Amygdala (tissue), 56 donors: ENCODE measurements at regions not wholly inside any gene's neighbourhood (a gene's known extent, or its start where the extent isn't known, plus 50 kb on each side); places are given as distances from the start of the nearest gene placed in this dataset.
"Not testable (repeated sequence)": the region's sequence is repeated elsewhere in the genome, so short reads cannot be mapped to it uniquely, and the experiment has no call there.

Experiments
- DNase-seq, 56 donors: peaks; one replicate each; lab custom pipeline; 2025; lab: John Stamatoyannopoulos, UW

DNA sequence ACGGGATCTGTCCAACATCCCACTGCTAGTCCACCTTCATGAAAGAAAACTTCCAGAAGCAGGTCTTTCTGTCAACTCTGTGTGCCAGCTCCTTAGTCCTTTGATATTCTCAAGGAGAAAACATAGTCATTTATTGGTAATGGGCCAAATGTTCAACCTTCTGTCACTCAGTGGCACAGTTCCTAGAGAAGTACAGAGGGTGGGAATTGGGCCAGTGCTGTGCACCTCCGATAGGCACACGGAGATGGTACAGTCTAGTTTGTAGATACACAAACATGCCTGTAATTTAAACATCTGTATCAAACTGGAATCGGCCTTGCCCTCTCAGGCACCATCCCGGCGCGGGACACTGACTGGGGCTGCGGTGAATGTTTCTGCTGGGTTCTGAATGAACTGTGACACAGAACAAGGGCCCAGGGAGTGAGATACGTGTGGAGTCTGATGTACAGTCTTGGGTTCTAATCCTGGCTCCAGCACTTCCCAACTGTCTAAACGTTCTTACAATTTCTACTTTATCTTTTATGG is 213.9 kb upstream of the SHH start:
- no peak for DNase-seq

DNA sequence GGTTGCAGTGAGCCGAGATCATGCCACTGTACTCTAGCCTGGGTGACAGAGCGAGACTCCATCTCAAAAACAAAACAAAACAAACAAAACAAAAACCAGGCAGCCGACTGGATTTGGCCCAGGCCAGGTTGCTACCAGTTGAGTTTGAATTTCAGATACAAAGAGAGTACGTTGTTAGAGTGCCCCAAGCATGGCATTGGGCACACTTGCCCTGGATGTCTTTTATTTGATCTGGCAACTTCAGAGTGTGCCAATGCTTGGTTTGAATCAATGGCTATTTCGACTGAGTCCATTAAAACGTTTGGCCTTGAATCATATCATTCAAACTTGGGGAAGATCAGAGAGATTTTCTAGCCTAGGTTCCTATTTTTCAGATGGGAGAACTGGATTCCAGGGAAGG is 213.4 kb upstream of the SHH start:
- DNase-seq = no peak

DNA sequence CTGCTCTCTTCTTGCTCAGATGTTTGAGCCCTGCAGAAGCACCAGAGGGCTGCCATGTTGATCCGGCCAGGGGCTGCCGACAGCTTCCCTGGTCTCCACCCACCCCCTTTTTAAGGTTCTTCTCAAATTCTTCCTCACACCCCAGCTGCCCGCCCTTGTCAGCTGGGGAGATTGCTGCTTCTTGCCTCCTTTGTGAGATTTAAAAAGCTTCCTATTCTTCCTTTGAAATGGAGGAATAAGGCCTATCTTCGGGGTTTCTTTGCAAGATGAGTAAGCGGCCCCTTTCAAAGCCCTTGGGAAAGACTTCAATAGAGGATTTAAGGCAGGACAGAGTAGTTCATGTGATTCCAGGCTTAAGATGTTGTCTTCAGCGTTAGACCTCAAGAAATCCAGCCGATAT is 211.9 kb upstream of the SHH start:
- DNase-seq = no peak

DNA sequence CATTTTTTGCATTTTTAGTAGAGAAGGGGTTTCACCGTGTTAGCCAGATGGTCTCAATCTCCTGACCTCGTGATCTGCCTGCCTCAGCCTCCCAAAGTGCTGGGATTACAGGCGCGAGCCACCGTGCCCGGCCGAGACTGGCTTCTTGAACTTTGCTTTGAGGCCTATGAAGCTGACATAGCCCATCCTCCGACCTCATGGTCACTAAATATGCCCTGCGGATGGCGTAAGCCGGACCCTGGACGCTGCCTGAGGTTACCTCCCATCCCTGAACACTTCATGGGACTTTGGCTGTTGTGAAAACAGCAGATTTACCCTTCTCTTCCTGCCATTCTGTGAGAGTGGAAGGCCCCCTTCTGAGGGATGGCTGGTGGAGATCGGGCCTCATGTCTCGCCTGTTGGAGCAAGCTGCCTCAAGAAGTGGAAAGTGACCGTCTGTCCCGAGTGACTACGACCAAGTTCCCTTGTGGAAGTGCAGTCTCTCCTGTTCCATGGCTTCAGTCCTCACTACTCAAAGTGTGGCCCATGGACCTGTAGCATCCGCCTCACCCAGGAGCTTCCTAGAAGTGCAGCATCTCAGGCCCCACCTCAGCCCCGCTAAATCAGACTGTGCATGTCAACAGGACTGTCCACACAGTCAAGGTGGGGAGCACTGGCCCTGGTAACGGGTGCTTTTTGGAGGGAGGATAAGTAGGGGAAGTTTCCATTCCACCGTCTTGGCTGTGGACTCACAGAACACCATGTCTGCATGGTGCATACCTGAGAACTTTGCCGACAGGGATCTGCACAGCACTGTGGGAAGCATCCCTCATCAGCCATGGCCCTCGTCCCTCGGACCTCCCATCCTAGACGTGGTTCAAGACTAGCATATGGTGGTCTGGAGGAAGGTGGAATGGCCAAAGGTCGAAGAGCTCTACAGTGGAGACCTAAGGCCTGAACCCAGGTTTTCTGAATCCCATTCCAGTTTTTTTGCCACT is 210.5 kb upstream of the SHH start:
- DNase-seq = no peak

DNA sequence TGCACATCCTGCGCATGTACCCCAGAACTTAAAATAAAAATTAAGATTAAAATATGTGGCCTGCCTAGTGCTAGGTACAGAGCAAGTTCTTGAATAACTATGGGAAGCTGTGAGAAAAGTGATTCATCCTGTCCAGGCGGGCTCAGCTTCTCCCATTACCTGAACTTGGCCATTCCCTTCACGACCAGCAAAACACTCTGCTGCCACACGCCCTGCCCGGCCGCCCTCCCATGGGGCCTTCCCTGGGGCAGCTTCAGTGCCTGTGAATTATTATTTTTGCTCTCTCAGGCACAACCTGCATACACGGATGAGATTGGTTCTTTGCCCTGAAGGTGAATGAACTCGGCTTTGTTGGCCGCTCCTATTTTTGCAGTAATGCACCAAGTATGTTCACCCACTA is 209.2 kb upstream of the SHH start:
- no peak for DNase-seq

DNA sequence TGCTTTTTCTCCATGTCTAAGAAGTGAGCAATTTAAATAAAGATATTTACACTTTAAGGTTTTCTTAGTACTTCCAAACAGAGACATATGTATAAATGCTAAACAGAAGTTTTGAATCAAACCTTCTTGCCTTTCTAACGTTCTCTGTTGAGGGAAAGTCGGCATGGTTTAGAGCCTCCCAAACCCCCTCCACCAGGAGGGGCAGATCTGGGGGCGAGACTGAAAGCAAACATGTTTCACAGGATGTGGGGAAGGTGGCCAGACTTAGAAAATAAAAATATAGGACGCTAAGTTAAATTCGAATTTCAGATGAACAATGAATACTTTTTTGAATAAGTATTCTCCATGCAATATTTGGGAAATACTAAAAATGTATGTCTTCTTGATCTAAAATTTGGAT is 208.3 kb upstream of the SHH start:
- DNase-seq = no peak

DNA sequence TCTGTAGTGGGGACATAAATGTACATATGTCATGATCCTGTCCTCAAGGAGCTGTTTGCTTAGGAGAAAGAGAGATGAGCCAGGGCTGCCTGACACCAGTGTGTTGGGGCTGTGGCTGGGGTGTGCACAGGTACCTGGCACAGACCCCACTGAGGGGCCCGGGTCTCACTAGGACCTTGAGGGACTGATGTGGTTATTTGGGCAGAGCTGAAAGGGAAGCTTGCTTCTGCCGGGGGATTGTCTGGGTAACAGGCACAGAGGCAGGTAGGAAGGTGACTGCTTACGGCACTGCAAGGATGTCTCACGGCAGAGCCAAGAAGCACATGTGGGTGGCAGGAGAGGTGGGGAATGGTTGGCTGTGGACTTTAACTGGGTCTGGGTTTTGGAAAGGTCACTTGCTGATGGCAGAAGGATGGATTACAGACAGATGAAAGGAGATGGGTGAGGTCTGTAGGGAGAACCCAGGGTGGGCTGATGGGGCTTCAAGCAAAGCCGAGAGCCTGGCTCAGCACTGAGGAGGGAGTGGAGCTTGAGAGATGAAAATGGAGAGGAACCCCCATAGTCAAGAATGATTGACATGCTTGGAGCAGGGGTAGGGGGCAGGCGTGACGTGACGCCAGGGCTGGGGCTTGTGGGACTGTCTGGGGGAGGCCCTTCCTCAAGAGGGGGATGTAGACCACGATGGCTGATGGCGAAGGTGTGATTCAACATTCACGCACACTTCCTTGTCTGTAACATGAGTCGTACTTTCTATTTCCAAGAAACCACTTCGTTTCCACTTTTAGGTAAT is 207.7 kb upstream of the SHH start:
- DNase-seq = no peak

DNA sequence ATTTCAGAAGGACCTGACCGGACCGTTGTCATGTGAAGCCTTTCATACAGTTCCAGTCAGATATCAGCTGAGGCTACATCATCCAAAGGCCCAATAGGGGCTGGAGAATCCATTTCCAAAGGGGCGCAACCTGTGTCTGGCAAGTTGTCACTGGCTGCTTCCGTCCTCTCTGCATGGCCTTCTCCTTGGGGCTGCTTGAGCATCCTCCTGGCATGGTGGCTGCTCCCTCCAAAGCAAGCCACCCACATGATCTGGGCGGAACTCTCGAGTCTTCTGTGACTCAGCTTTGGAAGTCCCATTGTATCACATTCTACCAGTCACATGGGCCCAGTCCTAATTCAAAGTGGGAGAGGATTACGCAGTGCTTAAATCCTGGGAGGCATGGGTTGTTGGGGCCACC is 207.0 kb upstream of the SHH start:
- no peak for DNase-seq

DNA sequence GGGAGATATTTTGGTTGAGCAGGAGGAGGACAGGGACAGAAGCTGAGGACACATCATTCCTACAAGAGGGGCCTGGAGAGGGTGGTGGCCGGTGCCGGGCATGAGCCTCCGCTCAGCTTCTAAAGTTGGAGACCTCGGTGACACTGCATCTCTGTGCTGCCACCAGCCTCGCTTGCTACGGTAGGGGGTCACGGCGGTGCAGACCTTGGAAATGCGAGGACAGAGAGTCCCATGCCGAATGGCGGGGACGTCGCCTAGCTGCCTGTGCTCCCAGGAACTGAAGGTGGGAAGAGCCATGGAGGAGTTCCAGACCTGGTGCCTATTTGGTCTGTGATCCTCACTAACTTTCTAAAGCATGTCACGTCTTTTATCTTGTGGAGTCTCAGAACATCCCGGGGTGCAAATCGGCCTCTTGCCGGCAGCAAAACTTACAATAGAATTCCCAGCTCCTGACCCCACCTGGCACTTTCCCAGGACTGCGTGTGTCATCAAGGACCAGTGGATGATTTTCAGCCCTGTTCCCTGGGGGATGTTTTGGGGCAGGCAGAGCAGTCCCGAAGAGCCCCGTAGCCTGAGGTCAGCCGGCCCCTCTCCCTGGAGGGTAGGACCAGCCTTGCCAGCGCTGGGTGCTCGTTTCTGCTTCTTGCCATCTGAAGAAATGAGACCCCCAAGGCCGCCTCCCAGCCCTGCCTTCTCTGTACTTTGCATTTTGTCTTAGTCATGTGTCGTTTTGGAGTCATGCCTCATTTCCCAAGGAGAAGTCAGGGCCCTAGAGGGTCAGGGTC is 205.8 kb upstream of the SHH start:
- no peak for DNase-seq

DNA sequence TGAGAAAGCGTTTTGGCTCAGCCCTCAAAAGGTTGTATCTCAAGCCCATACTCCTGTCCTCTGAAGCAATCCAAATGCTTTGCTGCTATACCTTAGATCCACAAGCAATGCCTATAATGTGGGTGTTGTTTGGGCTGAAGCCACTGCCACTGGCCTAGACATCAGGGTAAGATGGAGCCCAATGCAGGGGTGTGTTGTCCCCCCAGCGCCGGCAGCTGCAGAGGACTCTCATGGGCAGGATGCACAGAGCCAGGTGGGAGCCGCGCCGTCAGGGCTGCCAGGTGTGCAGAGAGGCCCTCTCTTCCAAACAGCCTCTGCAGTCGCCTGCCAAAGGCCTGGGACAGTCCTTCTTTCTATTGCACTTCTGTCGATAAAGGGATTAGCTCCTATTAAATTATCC is 205.2 kb upstream of the SHH start:
- no peak for DNase-seq

DNA sequence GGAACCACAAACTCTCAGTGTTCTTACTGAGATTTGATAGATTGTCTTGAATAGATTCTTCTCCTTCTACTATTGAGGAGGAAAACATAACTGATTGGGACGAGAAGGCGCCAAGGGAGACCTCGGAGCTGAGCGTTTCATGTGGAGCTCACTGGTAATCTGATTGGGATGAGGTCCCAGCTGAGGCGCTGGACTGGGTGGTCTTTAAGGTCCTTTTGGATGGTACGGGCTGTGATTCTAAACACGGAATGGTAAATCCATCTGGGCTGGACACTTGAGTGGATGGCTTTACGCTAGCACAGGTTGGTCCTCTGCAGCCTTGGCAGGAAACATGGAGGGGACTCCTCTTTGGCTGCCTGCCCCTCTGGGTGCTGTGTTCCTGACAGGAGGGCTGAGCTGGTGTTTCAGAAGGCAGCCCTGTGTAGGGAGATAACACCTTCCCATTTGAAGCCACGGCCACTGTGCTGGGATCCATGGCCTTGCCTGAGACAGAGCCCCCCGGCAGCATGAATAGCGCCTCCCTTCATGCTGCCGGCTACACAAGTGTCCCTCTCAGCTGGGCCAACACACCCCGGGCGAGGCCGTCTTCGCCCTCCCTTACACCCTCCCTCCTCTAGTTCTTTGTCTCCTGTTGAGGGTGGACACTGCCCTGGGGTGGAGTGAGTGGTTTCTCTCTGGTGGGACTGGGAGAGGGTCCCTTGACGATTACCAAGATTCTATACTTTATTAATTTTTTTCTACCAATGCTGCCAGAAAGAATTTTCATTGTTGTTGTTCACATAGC is 203.2 kb upstream of the SHH start:
- no peak for DNase-seq

DNA sequence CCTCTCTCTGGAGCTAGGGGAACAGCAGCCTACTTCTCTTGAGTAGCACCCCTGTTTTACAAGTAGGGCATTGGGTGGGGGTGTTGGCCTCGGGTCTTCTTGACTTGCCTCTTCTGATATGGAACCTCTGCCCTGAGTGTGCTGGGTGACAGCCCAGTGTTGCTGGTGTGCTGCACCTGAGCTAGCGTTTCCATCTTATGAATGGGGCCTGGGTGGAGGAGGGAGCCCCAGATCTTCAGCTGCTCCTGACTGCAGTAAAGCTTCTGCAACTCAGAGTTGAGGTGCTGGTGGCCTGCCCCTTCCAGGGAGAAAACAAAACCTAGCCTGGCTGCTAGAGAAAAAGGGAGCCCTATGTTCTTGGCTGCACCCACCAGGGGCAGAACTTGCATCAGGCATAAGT is 202.5 kb upstream of the SHH start:
- DNase-seq = no peak

DNA sequence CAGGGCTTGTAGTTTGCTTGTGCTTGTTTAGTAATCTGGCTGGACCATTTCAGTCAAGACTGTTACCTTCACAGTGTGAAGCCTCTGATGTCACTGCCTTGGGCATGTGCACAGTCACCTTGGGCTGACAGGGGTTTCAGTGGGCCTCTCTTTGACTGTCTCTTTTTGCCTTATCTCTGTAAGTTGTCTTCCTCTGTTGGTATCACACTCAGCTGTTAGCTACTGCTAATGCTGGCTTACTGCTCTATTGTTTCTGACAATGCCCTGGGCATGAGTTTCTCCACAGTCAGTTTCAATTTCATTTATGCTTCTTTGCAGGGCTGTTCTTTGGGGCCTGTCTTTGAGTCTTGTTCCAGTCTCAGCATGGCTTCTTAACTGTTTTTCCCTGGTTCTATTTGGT is 201.9 kb upstream of the SHH start:
- DNase-seq = no peak

DNA sequence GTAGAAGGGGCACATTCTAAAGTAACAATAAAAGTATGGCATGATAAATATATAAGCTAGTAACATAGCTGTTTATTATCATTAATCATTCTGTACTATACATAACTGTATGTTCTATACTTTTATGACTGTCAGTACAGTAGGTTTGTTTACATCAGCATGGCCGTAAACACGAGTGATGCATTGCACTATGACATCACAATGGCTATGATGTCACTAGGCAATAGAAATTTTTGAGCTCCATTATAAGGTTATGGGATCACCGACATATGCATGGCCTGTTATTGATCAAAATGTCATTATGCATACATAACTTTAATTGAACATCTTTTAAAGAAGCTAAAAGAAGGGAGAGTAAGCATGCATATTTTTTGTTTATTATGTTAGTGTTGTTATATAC is 200.1 kb upstream of the SHH start:
- no peak for DNase-seq

DNA sequence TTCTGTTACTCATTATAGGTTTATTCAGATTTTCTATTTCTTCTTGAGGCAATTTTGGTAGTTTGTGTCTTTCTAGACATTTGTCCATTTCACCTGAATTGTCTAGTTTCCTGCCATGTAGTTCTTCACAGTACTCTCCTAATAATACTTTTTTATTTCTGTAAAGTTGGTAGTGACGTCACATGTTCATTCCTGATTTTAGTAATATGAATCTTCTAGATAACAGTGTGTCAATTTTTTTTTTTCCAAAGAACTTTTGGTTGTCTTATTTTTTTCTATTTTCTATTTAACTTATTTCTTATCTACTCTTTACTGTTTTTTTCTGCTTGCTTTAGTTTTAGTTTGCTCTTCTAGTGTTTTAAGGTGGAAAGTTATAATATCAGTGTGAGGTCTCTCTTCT is 197.3 kb upstream of the SHH start:
- DNase-seq = no peak

DNA sequence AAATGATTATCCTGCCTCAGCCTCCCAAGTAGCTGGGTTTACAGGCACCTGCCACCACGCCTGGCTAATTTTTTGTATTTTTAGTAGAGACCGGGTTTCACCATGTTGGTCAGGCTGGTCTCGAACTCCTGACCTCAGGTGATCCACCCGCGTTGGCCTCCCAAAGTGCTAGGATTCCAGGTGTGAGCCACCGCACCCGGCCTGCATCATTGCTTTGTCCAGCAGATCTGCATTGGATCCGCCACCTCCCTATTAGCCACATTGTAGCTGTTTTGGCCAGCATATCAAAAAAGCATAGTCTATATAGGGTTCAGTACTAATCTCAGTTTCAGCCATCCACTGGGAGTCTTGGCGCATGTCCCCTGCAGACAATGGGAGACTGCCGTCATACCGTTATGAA is 194.6 kb upstream of the SHH start:
- not testable (repeated sequence) for DNase-seq

DNA sequence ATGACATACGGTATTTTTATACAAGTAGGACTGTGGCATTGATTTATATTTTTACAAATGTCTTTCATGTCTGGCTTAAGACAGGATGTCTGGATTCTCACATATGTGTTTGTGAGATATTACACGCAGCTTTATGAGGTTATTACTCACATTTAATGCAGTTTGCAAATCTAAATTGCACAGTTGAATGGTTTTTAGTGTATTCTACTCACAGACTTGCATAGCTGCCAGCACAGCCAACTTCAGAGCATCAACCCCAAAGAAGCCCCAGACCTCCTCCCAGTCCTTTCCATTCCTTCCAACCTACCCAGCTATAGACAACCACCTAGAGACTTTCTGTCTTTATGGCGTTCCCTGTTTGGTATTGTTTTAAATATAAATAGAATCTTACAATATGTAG is 193.8 kb upstream of the SHH start:
- no peak for DNase-seq

DNA sequence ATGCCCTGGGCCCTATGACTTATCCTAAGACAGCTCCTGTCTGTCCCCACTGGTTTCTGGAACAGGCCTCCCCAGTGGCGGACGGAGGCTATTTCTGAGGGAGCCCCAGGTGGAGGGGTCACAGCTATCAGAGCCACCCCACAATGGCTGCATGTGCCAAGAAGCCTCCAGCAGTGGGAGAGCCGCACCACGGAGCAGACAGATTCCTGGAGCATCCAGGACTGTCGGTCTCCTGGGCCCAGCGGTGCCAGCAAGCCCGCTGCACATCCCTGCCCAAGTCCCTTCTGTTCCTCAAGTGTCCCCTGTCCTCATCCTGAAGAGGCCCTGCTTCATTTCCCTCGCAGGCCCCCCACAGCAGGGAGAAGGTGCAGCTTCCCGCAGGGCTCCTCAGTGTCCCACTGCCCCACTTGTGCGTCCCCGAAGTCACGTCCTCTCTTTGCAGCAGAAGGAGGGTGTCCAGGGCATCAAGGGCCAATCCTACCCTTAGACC is 193.0 kb upstream of the SHH start:
- no peak for DNase-seq

DNA sequence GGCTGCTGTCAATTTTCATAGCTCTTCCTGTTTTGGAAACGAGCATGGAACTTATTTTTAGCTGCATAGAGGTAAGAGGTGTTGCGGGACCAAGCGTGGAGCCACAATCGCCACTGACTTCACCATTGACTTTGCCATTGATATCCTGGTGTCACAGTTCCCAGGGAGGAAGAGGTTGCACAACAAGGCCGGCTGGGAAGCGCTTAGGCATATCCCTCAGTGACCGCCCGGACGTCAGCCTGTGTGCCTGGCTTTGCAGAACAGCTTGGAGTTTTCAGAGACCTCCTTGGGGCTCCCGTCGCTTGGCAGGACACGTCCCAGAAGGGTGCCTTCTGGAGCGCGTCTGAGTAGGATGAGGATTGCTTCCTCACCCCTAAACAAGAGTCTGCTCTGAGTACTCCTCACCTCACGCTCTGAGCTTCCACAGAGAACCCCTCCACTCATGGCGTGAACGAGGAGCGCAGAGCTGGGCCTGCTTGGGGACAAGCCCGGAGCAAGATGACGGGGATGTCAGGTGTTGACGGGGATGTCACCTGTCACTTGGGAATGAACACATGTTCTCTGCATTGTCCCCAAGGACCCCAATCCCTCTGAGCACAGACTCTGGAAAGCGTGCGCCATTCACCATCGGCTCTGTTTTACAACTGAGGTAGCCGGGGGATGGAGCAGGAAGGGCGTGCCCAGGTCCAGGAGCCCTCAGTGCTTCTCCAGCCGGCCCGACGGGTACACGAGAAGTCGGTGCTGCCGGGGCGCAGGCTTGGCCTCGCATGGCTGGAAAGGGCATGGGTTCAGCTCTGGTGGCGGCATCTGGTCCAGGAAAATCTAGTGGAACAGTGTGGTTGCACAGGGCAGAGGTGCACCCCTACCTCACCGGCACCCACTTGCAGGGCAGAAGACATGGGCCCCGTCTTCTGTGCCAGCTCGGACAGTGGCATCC is 192.3 kb upstream of the SHH start:
- no peak for DNase-seq
